PC-9 (cell line): ENCODE measurements at regions not wholly inside any gene's neighbourhood (a gene's known extent, or its start where the extent isn't known, plus 50 kb on each side); places are given as distances from the start of the nearest gene placed in this dataset.

Source experiments
- BruUV-seq: library from RNA; stranded (reverse); fragments of 400-500 nt; replicated peaks from 2 replicates; lab custom pipeline; 2021; lab: Mats Ljungman, UMichigan
- CTCF ChIA-PET: fragments of 300-600 bp; sonication (Branson Sonifier 250); formaldehyde crosslinking; loops from one replicate; lab custom pipeline; 2022; ENCODE audit warnings: antibody characterized with exemption; lab: Charles Lee
- POLR2A ChIA-PET: fragments of 300-600 bp; sonication (Branson Sonifier 250); formaldehyde crosslinking; loops from one replicate; lab custom pipeline; 2022; ENCODE audit warnings: antibody characterized with exemption; ENCODE audit not compliant: unreplicated experiment; lab: Charles Lee
- DNase-seq, 2 experiments: peaks; one replicate each; pipeline versions ENCODE4 v3.0.0 to v3.0.0-alpha.2; 2015 to 2022; ENCODE audit warnings: mixed read lengths in 1 of 2
- H2AFZ ChIP-seq: fragments of 200-600 bp; sonication (generic); 2 replicates; pipeline ENCODE4 v1.8.1; 2017; ENCODE audit warnings: antibody characterized with exemption
- H3F3A ChIP-seq: fragments of 200-600 bp; sonication (generic); 2 replicates; pipeline ENCODE4 v1.8.1; 2017; ENCODE audit warnings: antibody characterized with exemption, mild to moderate bottlenecking, low read depth; ENCODE audit not compliant: insufficient read depth
- H3K27ac ChIP-seq: fragments of 200-600 bp; sonication (generic); 2 replicates; pipeline ENCODE4 v1.6.1; 2016; ENCODE audit warnings: mixed run types
- H3K27me3 ChIP-seq: fragments of 200-600 bp; sonication (generic); 2 replicates; pipeline ENCODE4 v1.6.1; 2016; ENCODE audit warnings: low read depth, mixed run types; ENCODE audit not compliant: insufficient read depth
- H3K36me3 ChIP-seq: fragments of 200-600 bp; sonication (generic); 2 replicates; pipeline ENCODE4 v1.6.1; 2016; ENCODE audit warnings: low read depth, mixed run types
- H3K4me1 ChIP-seq: fragments of 200-600 bp; sonication (generic); replicated peaks from 2 replicates; pipeline ENCODE4 v1.6.1; 2016; ENCODE audit warnings: mixed run types; ENCODE audit not compliant: insufficient read depth
- H3K4me2 ChIP-seq: fragments of 200-600 bp; sonication (generic); 2 replicates; pipeline ENCODE4 v1.6.1; 2017; ENCODE audit warnings: mixed run types
- H3K4me3 ChIP-seq: fragments of 200-600 bp; sonication (generic); 2 replicates; pipeline ENCODE4 v1.6.1; 2016; ENCODE audit warnings: mixed run types
- H3K79me2 ChIP-seq: fragments of 200-600 bp; sonication (generic); 2 replicates; pipeline ENCODE4 v1.6.1; 2017; ENCODE audit warnings: low read depth, mixed run types
- H3K9me2 ChIP-seq: fragments of 200-600 bp; sonication (generic); 2 replicates; pipeline ENCODE4 v1.8.1; 2017; ENCODE audit warnings: mild to moderate bottlenecking; ENCODE audit not compliant: insufficient read depth
- H3K9me3 ChIP-seq: fragments of 200-600 bp; sonication (generic); 2 replicates; pipeline ENCODE4 v1.8.1; 2016; ENCODE audit warnings: low read depth; ENCODE audit not compliant: insufficient read depth
- H4K20me1 ChIP-seq: fragments of 200-600 bp; sonication (generic); 2 replicates; pipeline ENCODE4 v1.8.1; 2017; ENCODE audit not compliant: insufficient read depth
- EZH2 ChIP-seq: fragments of 200-600 bp; sonication (generic); IDR thresholded peaks from 2 replicates; pipeline ENCODE4 v1.8.0; 2017; ENCODE audit warnings: antibody characterized with exemption, low read depth
- intact Hi-C: fragments of 100-400 bp; cut with micrococcal nuclease; formaldehyde crosslinking; loops from one replicate; pipeline ENCODE4 v1.10.0; 2022; ENCODE audit not compliant: unreplicated experiment
- TF ChIP-seq, protein P1 (sequence below): fragments of 200-600 bp; sonication (generic); conservative IDR thresholded peaks from 2 replicates; pipeline ENCODE4 v1.6.1; 2017; ENCODE audit warnings: mixed run types, antibody characterized with exemption, mild to moderate bottlenecking, moderate library complexity

GRCh38 chr5:8807636-8808035, 738.2 kb downstream of the SEMA5A start:
- H3K9me3 ChIP-seq, result peaks cover 14% of the 10 kb centered on the region; the same call in 1 of the 2 replicates
- TF ChIP-seq, protein P1, sequence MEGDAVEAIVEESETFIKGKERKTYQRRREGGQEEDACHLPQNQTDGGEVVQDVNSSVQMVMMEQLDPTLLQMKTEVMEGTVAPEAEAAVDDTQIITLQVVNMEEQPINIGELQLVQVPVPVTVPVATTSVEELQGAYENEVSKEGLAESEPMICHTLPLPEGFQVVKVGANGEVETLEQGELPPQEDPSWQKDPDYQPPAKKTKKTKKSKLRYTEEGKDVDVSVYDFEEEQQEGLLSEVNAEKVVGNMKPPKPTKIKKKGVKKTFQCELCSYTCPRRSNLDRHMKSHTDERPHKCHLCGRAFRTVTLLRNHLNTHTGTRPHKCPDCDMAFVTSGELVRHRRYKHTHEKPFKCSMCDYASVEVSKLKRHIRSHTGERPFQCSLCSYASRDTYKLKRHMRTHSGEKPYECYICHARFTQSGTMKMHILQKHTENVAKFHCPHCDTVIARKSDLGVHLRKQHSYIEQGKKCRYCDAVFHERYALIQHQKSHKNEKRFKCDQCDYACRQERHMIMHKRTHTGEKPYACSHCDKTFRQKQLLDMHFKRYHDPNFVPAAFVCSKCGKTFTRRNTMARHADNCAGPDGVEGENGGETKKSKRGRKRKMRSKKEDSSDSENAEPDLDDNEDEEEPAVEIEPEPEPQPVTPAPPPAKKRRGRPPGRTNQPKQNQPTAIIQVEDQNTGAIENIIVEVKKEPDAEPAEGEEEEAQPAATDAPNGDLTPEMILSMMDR, result no peak
- TF ChIP-seq EZH2, result no peak
- no peaks in the 10 kb centered on the region for H3K36me3 ChIP-seq
- H3K27ac ChIP-seq, result no peak overlapping the region
- intact Hi-C loops, result no loop called here
- CTCF ChIA-PET, result no interaction called here
- BruUV-seq, result no TSS peak
- H2AFZ ChIP-seq, result no peak overlapping the region
- no peak for DNase-seq
- no peak overlapping the region for H3K4me3 ChIP-seq
- POLR2A ChIA-PET, result no interaction called here
- no peaks in the 10 kb centered on the region for H3K79me2 ChIP-seq
- no peaks in the 10 kb centered on the region for H3K9me2 ChIP-seq
- H4K20me1 ChIP-seq, result no peaks in the 10 kb centered on the region
- no peaks in the 10 kb centered on the region for H3K4me1 ChIP-seq
- H3K27me3 ChIP-seq, result no peaks in the 10 kb centered on the region
- H3K4me2 ChIP-seq, result no peak overlapping the region
- no peaks in the 10 kb centered on the region for H3F3A ChIP-seq

DNA sequence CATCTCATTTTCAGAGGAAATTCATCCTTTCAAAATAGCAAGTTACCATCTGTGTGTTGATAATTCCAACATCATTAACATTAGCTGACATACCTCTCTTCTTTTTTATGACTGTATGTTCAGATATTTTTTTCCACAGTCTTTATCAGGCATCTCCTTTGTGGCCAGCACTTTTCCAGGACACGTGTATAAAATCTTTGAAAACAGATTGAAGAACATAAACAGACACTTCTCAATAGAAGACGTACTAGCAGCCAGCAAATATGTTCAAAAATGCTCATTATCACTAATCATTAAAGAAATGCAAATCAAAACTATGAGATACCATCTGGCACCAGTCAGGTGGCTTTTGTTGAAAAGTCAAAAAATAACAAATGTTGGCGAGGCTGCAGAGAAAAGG, 734.3 kb downstream of the SEMA5A start:
- Histone ChIP-seq H3K27ac (no peak overlapping the region), H3K4me3 (no peak overlapping the region), H3K36me3 (no peaks in the 10 kb centered on the region), H3K9me2 (no peaks in the 10 kb centered on the region), H3F3A (no peaks in the 10 kb centered on the region), H2AFZ (no peak overlapping the region), H3K79me2 (no peaks in the 10 kb centered on the region), H3K4me2 (no peak overlapping the region), H3K4me1 (no peaks in the 10 kb centered on the region), H3K27me3 (no peaks in the 10 kb centered on the region), H3K9me3 (no peaks in the 10 kb centered on the region), H4K20me1 (no peaks in the 10 kb centered on the region)
- DNase-seq, result no peak
- no peak for TF ChIP-seq EZH2
- TF ChIP-seq, protein P1, result no peak
- POLR2A ChIA-PET, result no interaction called here
- BruUV-seq, result no TSS peak
- CTCF ChIA-PET, result no interaction called here
- intact Hi-C loops, result no loop called here

GRCh38 chr5:8813180-8813579, 732.7 kb downstream of the SEMA5A start:
- POLR2A ChIA-PET, result no interaction called here
- Histone ChIP-seq H3K9me2 (no peaks in the 10 kb centered on the region), H3K27me3 (no peaks in the 10 kb centered on the region), H3K4me1 (no peaks in the 10 kb centered on the region), H4K20me1 (no peaks in the 10 kb centered on the region), H3K79me2 (no peaks in the 10 kb centered on the region), H3F3A (no peaks in the 10 kb centered on the region), H3K27ac (no peak overlapping the region), H3K4me2 (no peak overlapping the region), H3K4me3 (no peak overlapping the region), H2AFZ (no peak overlapping the region), H3K9me3 (peaks cover 3% of the 10 kb centered on the region; the same call in 1 of the 2 replicates), H3K36me3 (no peaks in the 10 kb centered on the region)
- intact Hi-C loops, result no loop called here
- CTCF ChIA-PET, result no interaction called here
- TF ChIP-seq, protein P1, result no peak
- TF ChIP-seq EZH2, result no peak
- no peak for DNase-seq
- no TSS peak for BruUV-seq
